H1 (cell line): ENCODE measurements at regions not wholly inside any gene's neighbourhood (a gene's known extent, or its start where the extent isn't known, plus 50 kb on each side); places are given as distances from the start of the nearest gene placed in this dataset.

Experiments used
- CTCF ChIA-PET: fragments of 300-600 bp; sonication (Branson Sonifier 250); formaldehyde crosslinking; loops from one replicate; lab custom pipeline; 2021; ENCODE audit not compliant: partially characterized antibody; lab: Charles Lee
- POLR2A ChIA-PET: fragments of 300-600 bp; sonication (Branson Sonifier 250); formaldehyde crosslinking; loops from one replicate; lab custom pipeline; 2021; ENCODE audit warnings: inconsistent platforms; ENCODE audit not compliant: partially characterized antibody; lab: Charles Lee
- DNase-seq, 2 experiments: peaks; one replicate each; pipeline versions ENCODE4 v3.0.0 to v3.0.0-alpha.2; 2010 to 2022; ENCODE audit warnings: low spot score in 2 of 2, low read depth in 1 of 2, mixed read lengths in 1 of 2
- FAIRE-seq: peaks from 2 replicates; lab custom pipeline; 2011; peaks lifted over from hg19 to GRCh38; lab: Jason Lieb, UNC
- H2AFZ ChIP-seq: 2 replicates; pipeline ENCODE4 v1.8.1; 2012; ENCODE audit warnings: low read length, inconsistent platforms
- H2AK5ac ChIP-seq: 2 replicates; pipeline ENCODE4 v1.6.1; 2013; ENCODE audit warnings: low read depth, low read length
- H2BK120ac ChIP-seq: replicated peaks from 2 replicates; pipeline ENCODE3; 2013; ENCODE audit warnings: low read depth, low read length, inconsistent platforms
- H2BK12ac ChIP-seq: 2 replicates; pipeline ENCODE4 v1.6.1; 2013; ENCODE audit warnings: low read depth, low read length
- H2BK15ac ChIP-seq: 2 replicates; pipeline ENCODE4 v1.6.1; 2013; ENCODE audit warnings: low read length
- H2BK20ac ChIP-seq: 2 replicates; pipeline ENCODE4 v1.6.1; 2013; ENCODE audit warnings: low read length
- H2BK5ac ChIP-seq: 2 replicates; pipeline ENCODE4 v1.6.1; 2013; ENCODE audit warnings: low read depth, low read length
- H3K14ac ChIP-seq: 2 replicates; pipeline ENCODE4 v1.6.1; 2013; ENCODE audit warnings: inconsistent platforms; ENCODE audit not compliant: insufficient read length
- H3K18ac ChIP-seq: 2 replicates; pipeline ENCODE4 v1.6.1; 2013; ENCODE audit warnings: low read length; ENCODE audit errors: extremely low read depth
- H3K23ac ChIP-seq: 2 replicates; pipeline ENCODE4 v1.6.1; 2013; ENCODE audit warnings: inconsistent platforms; ENCODE audit not compliant: insufficient read length
- H3K23me2 ChIP-seq: 2 replicates; pipeline ENCODE4 v1.6.1; 2013; ENCODE audit warnings: low read depth, low read length
- H3K27ac ChIP-seq: 2 replicates; pipeline ENCODE4 v1.6.1; 2011; ENCODE audit warnings: low read depth, low read length, inconsistent platforms
- H3K27me3 ChIP-seq, 4 experiments: replicated peaks in 1 of 4; 1 replicate in 1 of 4; 2 replicates in 3 of 4; pipeline versions ENCODE4 v1.6.1 to v1.8.1; 2011 to 2013; ENCODE audit warnings: low read length in 3 of 4, mild to moderate bottlenecking in 3 of 4, inconsistent platforms in 2 of 4, mixed read lengths in 2 of 4, moderate library complexity in 1 of 4; ENCODE audit not compliant: control insufficient read depth in 3 of 4, insufficient read depth in 3 of 4; ENCODE audit errors: extremely low read depth in 1 of 4
- H3K36me3 ChIP-seq, 4 experiments: 2 replicates each; pipeline versions ENCODE4 v1.6.1 to v1.8.1; 2011 to 2013; ENCODE audit warnings: mild to moderate bottlenecking in 4 of 4, low read length in 3 of 4, moderate library complexity in 2 of 4, control low read depth in 1 of 4, inconsistent platforms in 1 of 4; ENCODE audit not compliant: insufficient read depth in 4 of 4, control insufficient read depth in 2 of 4
- H3K4ac ChIP-seq: replicated peaks from 2 replicates; pipeline ENCODE3; 2013; ENCODE audit warnings: low read length, low read depth, mixed read lengths, inconsistent platforms; ENCODE audit not compliant: insufficient read length
- H3K4me1 ChIP-seq, 4 experiments: replicated peaks in 1 of 4; 1 replicate in 1 of 4; 2 replicates in 3 of 4; pipeline versions ENCODE4 v1.6.1 to v1.8.1; 2011 to 2013; ENCODE audit warnings: low read length in 3 of 4, inconsistent platforms in 2 of 4, mixed read lengths in 1 of 4; ENCODE audit not compliant: insufficient read depth in 4 of 4, control insufficient read depth in 3 of 4
- H3K4me2 ChIP-seq, 2 experiments: 2 replicates each; pipeline versions ENCODE4 v1.6.1 to v1.8.1; 2011 to 2013; ENCODE audit warnings: low read depth in 2 of 2, low read length in 2 of 2, control low read depth in 1 of 2, inconsistent platforms in 1 of 2, mild to moderate bottlenecking in 1 of 2; ENCODE audit not compliant: insufficient read depth in 1 of 2
- H3K4me3 ChIP-seq, 4 experiments: fragments of 200-600, 300-600 bp in 1 of 4; sonication (generic), shearing (Covaris generic), sonication (Bioruptor Twin) in 1 of 4; 2 replicates each; pipeline versions ENCODE4 v1.5.1 to v1.8.1; 2011 to 2016; ENCODE audit warnings: low read length in 4 of 4, low read depth in 3 of 4, control low read depth in 2 of 4, inconsistent platforms in 2 of 4, mild to moderate bottlenecking in 2 of 4, mixed read lengths in 1 of 4, moderate library complexity in 1 of 4; ENCODE audit not compliant: insufficient read depth in 2 of 4; ENCODE audit errors: extremely low read depth in 1 of 4
- H3K56ac ChIP-seq: replicated peaks from 2 replicates; pipeline ENCODE3; 2013; ENCODE audit warnings: low read depth, mild to moderate bottlenecking, mixed read lengths, low read length, inconsistent platforms; ENCODE audit not compliant: insufficient read length
- H3K79me1 ChIP-seq: 2 replicates; pipeline ENCODE4 v1.6.1; 2013; ENCODE audit warnings: low read depth, low read length, control low read depth
- H3K79me2 ChIP-seq, 2 experiments: 2 replicates each; pipeline versions ENCODE4 v1.6.1 to v1.8.1; 2012 to 2013; ENCODE audit warnings: low read length in 2 of 2, mild to moderate bottlenecking in 2 of 2, inconsistent platforms in 1 of 2; ENCODE audit not compliant: insufficient read depth in 2 of 2, control insufficient read depth in 1 of 2
- H3K9ac ChIP-seq, 4 experiments: replicated peaks in 1 of 4; 1 replicate in 1 of 4; 2 replicates in 3 of 4; pipeline versions ENCODE4 v1.6.1 to v1.8.1; 2011 to 2013; ENCODE audit warnings: low read depth in 3 of 4, low read length in 3 of 4, control low read depth in 2 of 4, mild to moderate bottlenecking in 2 of 4, moderate library complexity in 2 of 4, inconsistent platforms in 1 of 4; ENCODE audit errors: extremely low read depth in 1 of 4
- H3K9me3 ChIP-seq, 2 experiments: 2 replicates each; pipeline versions ENCODE4 v1.6.1 to v1.8.1; 2012 to 2013; ENCODE audit warnings: mild to moderate bottlenecking in 2 of 2, moderate library complexity in 2 of 2, control low read depth in 1 of 2, inconsistent platforms in 1 of 2, low read depth in 1 of 2, low read length in 1 of 2, mixed read lengths in 1 of 2; ENCODE audit not compliant: insufficient read depth in 2 of 2
- H4K20me1 ChIP-seq, 2 experiments: replicated peaks in 1 of 2; 2 replicates each; pipeline versions ENCODE3 to v1.8.1; 2011 to 2013; ENCODE audit warnings: inconsistent platforms in 2 of 2, low read length in 2 of 2, mild to moderate bottlenecking in 1 of 2; ENCODE audit not compliant: insufficient read depth in 2 of 2, control insufficient read depth in 1 of 2
- H4K5ac ChIP-seq: 2 replicates; pipeline ENCODE4 v1.6.1; 2013; ENCODE audit warnings: low read length, low read depth, mixed read lengths, inconsistent platforms; ENCODE audit not compliant: insufficient read length
- H4K8ac ChIP-seq: 2 replicates; pipeline ENCODE4 v1.8.0; 2013; ENCODE audit warnings: mild to moderate bottlenecking, moderate library complexity, low read length, inconsistent platforms; ENCODE audit not compliant: insufficient read depth; ENCODE audit errors: extremely low read depth
- H4K91ac ChIP-seq: replicated peaks from 2 replicates; pipeline ENCODE3; 2013; ENCODE audit warnings: low read length, mixed read lengths, inconsistent platforms; ENCODE audit not compliant: insufficient read length
- BRCA1 ChIP-seq: IDR thresholded peaks from 2 replicates; pipeline ENCODE4 v1.6.1; 2012; ENCODE audit warnings: low read depth, low read length, improper control_type of control experiment
- CTBP2 ChIP-seq: IDR thresholded peaks from 2 replicates; pipeline ENCODE4 v1.7.0; 2011; ENCODE audit warnings: borderline replicate concordance, mild to moderate bottlenecking, moderate library complexity, mixed read lengths, low read length; ENCODE audit not compliant: insufficient read depth, insufficient read length
- HDAC6 ChIP-seq: IDR thresholded peaks from one replicate; pipeline ENCODE4 v1.7.1; 2012; ENCODE audit warnings: low read depth, mild to moderate bottlenecking, inconsistent platforms, low read length, moderate library complexity
- NANOG ChIP-seq: IDR thresholded peaks from 2 replicates; pipeline ENCODE4 v1.6.1; 2011; ENCODE audit warnings: low read length, low read depth, mild to moderate bottlenecking, inconsistent platforms; ENCODE audit not compliant: insufficient read depth, poor library complexity, severe bottlenecking
- PHF8 ChIP-seq: fragments of 200-600 bp; sonication (generic); conservative IDR thresholded peaks from 2 replicates; pipeline ENCODE4 v1.7.1; 2012; ENCODE audit warnings: low read depth, mild to moderate bottlenecking, inconsistent platforms, low read length, moderate library complexity
- RAD21 ChIP-seq, 2 experiments: IDR thresholded peaks in 1 of 2; conservative IDR thresholded peaks in 1 of 2; 2 replicates each; pipeline ENCODE4 v1.6.1; 2011; ENCODE audit warnings: low read depth in 2 of 2, low read length in 2 of 2, improper control_type of control experiment in 1 of 2, inconsistent platforms in 1 of 2, mild to moderate bottlenecking in 1 of 2, moderate library complexity in 1 of 2
- RBBP5 ChIP-seq: IDR thresholded peaks from 2 replicates; pipeline ENCODE4 v1.7.1; 2012; ENCODE audit warnings: low read depth, mild to moderate bottlenecking, inconsistent platforms, low read length, moderate library complexity, borderline replicate concordance
- RXRA ChIP-seq: IDR thresholded peaks from 2 replicates; pipeline ENCODE4 v1.6.1; 2011; ENCODE audit warnings: low read depth, mild to moderate bottlenecking, low read length, moderate library complexity; ENCODE audit not compliant: insufficient read depth
- SAP30 ChIP-seq: fragments of 300-600 bp; sonication (generic); IDR thresholded peaks from 2 replicates; pipeline ENCODE4 v1.7.1; 2012; ENCODE audit warnings: low read length, moderate library complexity, mild to moderate bottlenecking, inconsistent platforms; ENCODE audit not compliant: insufficient read depth, insufficient replicate concordance
- SP4 ChIP-seq: IDR thresholded peaks from 2 replicates; pipeline ENCODE4 v1.6.1; 2012; ENCODE audit warnings: low read length, inconsistent platforms
- SUZ12 ChIP-seq: fragments of 200-600 bp; sonication (generic); IDR thresholded peaks from 2 replicates; pipeline ENCODE4 v1.6.1; 2012; ENCODE audit warnings: mild to moderate bottlenecking, inconsistent platforms, low read length, moderate library complexity, mixed read lengths
- USF2 ChIP-seq: IDR thresholded peaks from 2 replicates; pipeline ENCODE4 v1.6.1; 2011; ENCODE audit warnings: low read length, improper control_type of control experiment
- WGBS, 2 experiments: shearing (Covaris generic) in 1 of 2; methylation state at CpG; one replicate each; pipeline versions ENCODE4 v1.1.6 to v1.1.7; 2013 to 2015; ENCODE audit warnings: low lambda C conversion rate in 2 of 2, mixed read lengths in 2 of 2, inconsistent platforms in 1 of 2, low coverage in 1 of 2, missing lambda C conversion rate in 1 of 2; ENCODE audit not compliant: insufficient replicate concordance in 2 of 2, insufficient coverage in 1 of 2, insufficient read length in 1 of 2; ENCODE audit errors: extremely low coverage in 1 of 2, missing lambda C conversion rate in 1 of 2; 5-methylcytosine and 5-hydroxymethylcytosine counted together

- Histone ChIP-seq H3K4me1 (no peaks in the 10 kb centered on the region), H3K36me3 (no peaks in the 10 kb centered on the region), H2BK12ac (no peak overlapping the region), H4K5ac (no peak overlapping the region), H3K56ac (no peak overlapping the region), H3K79me1 (no peaks in the 10 kb centered on the region), H4K91ac (no peak overlapping the region), H3K23ac (no peak overlapping the region), H4K8ac (no peak overlapping the region), H3K14ac (no peak overlapping the region), H2AK5ac (no peak overlapping the region), H2BK20ac (no peak overlapping the region), H3K18ac (no peak overlapping the region), H3K9me3 (no peaks in the 10 kb centered on the region), H3K79me2 (no peaks in the 10 kb centered on the region), H3K4me2 (no peak overlapping the region), H3K4ac (no peak overlapping the region), H2AFZ (no peak overlapping the region), H3K4me3 (no peak overlapping the region), H3K27ac (no peak overlapping the region), H2BK120ac (no peak overlapping the region), H2BK15ac (no peak overlapping the region), H4K20me1 (no peaks in the 10 kb centered on the region), H2BK5ac (no peak overlapping the region), H3K27me3 (no peaks in the 10 kb centered on the region), H3K23me2 (no peaks in the 10 kb centered on the region), H3K9ac (no peak overlapping the region)
- ChIA-PET POLR2A (no interaction called here), CTCF (no interaction called here)
- 96% methylated on average over 3 of the region's 3 CpGs; no CpG with 5 or more reads in 1 of the 2 experiments for WGBS, 2 experiments
- DNase-seq (no peak), FAIRE-seq (no peak)
- TF ChIP-seq NANOG (no peak), BRCA1 (no peak), HDAC6 (no peak), RXRA (no peak), CTBP2 (no peak), PHF8 (no peak), RBBP5 (no peak), SP4 (no peak), SUZ12 (no peak), USF2 (no peak), SAP30 (no peak), RAD21 (IDR thresholded peaks at IDR 0.05 in 1 of 2, conservative IDR thresholded peaks at IDR 0.05 in 1 of 2; ENCODE audit: low read depth in 2 of 2, low read length in 2 of 2) (no peak)
These were observed 109.8 kb upstream of the ARID2 start for GRCh38 chr12:45619736-45620135.
